Kidney (tissue), 13 donors: ENCODE measurements at regions not wholly inside any gene's neighbourhood (a gene's known extent, or its start where the extent isn't known, plus 50 kb on each side); places are given as distances from the start of the nearest gene placed in this dataset.
A peak's percentile ranks its signal among the peaks of the same experiment; 100 is the strongest.

Experiments
- DNase-seq, 5 donors: peaks; one replicate each; pipeline ENCODE4 v3.0.0-alpha.2; 2013 to 2020
- FAIRE-seq: peaks from 2 replicates; lab custom pipeline; 2012; peaks lifted over from hg19 to GRCh38; lab: Jason Lieb, UNC
- H3K27ac ChIP-seq, 2 donors: one replicate each; pipeline ENCODE4 v1.7.0; 2013; ENCODE audit warnings: low read depth in 2 of 2, low read length in 2 of 2, inconsistent platforms in 1 of 2
- H3K27me3 ChIP-seq: one replicate; pipeline ENCODE4 v1.7.1; 2013; ENCODE audit warnings: low read length, inconsistent platforms; ENCODE audit not compliant: control insufficient read depth, insufficient read depth
- H3K36me3 ChIP-seq, 3 donors: one replicate each; pipeline versions ENCODE4 v1.7.0 to v1.7.1; 2013; ENCODE audit warnings: low read length in 3 of 3, control low read depth in 1 of 3, inconsistent platforms in 1 of 3; ENCODE audit not compliant: insufficient read depth in 3 of 3, control insufficient read depth in 2 of 3
- H3K4me1 ChIP-seq, 3 donors: one replicate each; pipeline versions ENCODE4 v1.7.0 to v1.7.1; 2013; ENCODE audit warnings: low read length in 3 of 3, inconsistent platforms in 1 of 3, low read depth in 1 of 3; ENCODE audit not compliant: control insufficient read depth in 2 of 3, insufficient read depth in 2 of 3
- H3K4me3 ChIP-seq, 3 donors: one replicate each; pipeline versions ENCODE4 v1.7.0 to v1.8.1; 2013; ENCODE audit warnings: low read length in 3 of 3, control low read depth in 1 of 3, inconsistent platforms in 1 of 3
- H3K9ac ChIP-seq, 3 donors: one replicate each; pipeline versions ENCODE4 v1.7.0 to v1.7.1; 2013; ENCODE audit warnings: low read length in 3 of 3, control low read depth in 1 of 3, inconsistent platforms in 1 of 3
- H3K9me3 ChIP-seq, 3 donors: one replicate each; pipeline versions ENCODE4 v1.7.0 to v1.7.1; 2013; ENCODE audit warnings: low read length in 3 of 3, control low read depth in 1 of 3, inconsistent platforms in 1 of 3; ENCODE audit not compliant: control insufficient read depth in 2 of 3, insufficient read depth in 1 of 3
- CTCF ChIP-seq: IDR thresholded peaks from 3 replicates; pipeline ENCODE4 v1.5.1; 2012; ENCODE audit warnings: mild to moderate bottlenecking, moderate library complexity, borderline replicate concordance; ENCODE audit not compliant: insufficient read depth; ENCODE audit errors: extremely low read depth
- intact Hi-C: fragments of 100-400 bp; cut with DNase I; formaldehyde crosslinking; loops from one replicate; pipeline ENCODE4 v1.11.1; 2022
- donor health status: control.
- donor health status: control.
- donor health status: control.
- donor health status: control.
- donor health status: control.
- donor health status: DM: yes; HTN: yes; CAD: no.
- donor health status: Normal renal cell carcinoma (clear cell type).

GRCh38 chr3:184466413-184466960 is 86.6 kb downstream of the CHRD start:
- no peaks in the 10 kb centered on the region for H3K27me3 ChIP-seq
- intact Hi-C loops = no loop called here
- FAIRE-seq (no peak), DNase-seq (peak in 2 of 5 donors; percentile 13 to 24)
- no peaks in the 10 kb centered on the region for H3K36me3 ChIP-seq
- H3K4me1 ChIP-seq = no peaks in the 10 kb centered on the region
- H3K9ac ChIP-seq = no peak overlapping the region
- H3K9me3 ChIP-seq = no peaks in the 10 kb centered on the region
- H3K4me3 ChIP-seq = no peak overlapping the region
- H3K27ac ChIP-seq = no peak overlapping the region
- TF ChIP-seq CTCF = no peak

- Histone ChIP-seq H3K9me3 (no peaks in the 10 kb centered on the region), H3K27me3 (no peaks in the 10 kb centered on the region), H3K27ac (no peak overlapping the region), H3K4me1 (no peaks in the 10 kb centered on the region), H3K9ac (no peak overlapping the region), H3K36me3 (no peaks in the 10 kb centered on the region), H3K4me3 (no peak overlapping the region)
- DNase-seq = no peak
- intact Hi-C loops = no loop called here
- TF ChIP-seq CTCF = no peak
- FAIRE-seq = no peak
Measured at GRCh38 chr3:184467171-184467570, 87.3 kb downstream of the CHRD start.

- intact Hi-C loops = no loop called here
- Histone ChIP-seq H3K4me3 (no peak overlapping the region), H3K9ac (no peak overlapping the region), H3K9me3 (no peaks in the 10 kb centered on the region), H3K4me1 (no peaks in the 10 kb centered on the region), H3K36me3 (no peaks in the 10 kb centered on the region), H3K27ac (no peak overlapping the region), H3K27me3 (no peaks in the 10 kb centered on the region)
- FAIRE-seq (no peak), DNase-seq (no peak)
- TF ChIP-seq CTCF = no peak
Measured at GRCh38 chr3:184470551-184470950, 90.7 kb downstream of the CHRD start.

GRCh38 chr3:184471439-184471838 is 90.1 kb upstream of the EPHB3 start:
- intact Hi-C loops = no loop called here
- Histone ChIP-seq H3K4me1 (no peaks in the 10 kb centered on the region), H3K9me3 (peaks cover 0 to 3% (median 0%) of the 10 kb centered on the region in 3 donors), H3K27me3 (no peaks in the 10 kb centered on the region), H3K27ac (no peak overlapping the region), H3K9ac (no peak overlapping the region), H3K36me3 (no peaks in the 10 kb centered on the region), H3K4me3 (no peak overlapping the region)
- TF ChIP-seq CTCF = no peak
- DNase-seq (no peak), FAIRE-seq (no peak)
